Stimulated activated CD4-positive, alpha-beta T cell treated with anti-CD3 and anti-CD28 coated beads, Interleukin-2, amount 100 ng/mL, for 24 hours (primary cell): ENCODE measurements at regions not wholly inside any gene's neighbourhood (a gene's known extent, or its start where the extent isn't known, plus 50 kb on each side); places are given as distances from the start of the nearest gene placed in this dataset.

Experiments used
- DNase-seq, 2 donors: peaks; one replicate each; pipeline ENCODE4 v3.0.0-alpha.2; 2020

- DNase-seq: no peak
These were observed 680.0 kb downstream of the EPHA4 start for GRCh38 chr2:220892018-220892634.

- no peak for DNase-seq
These were observed 678.7 kb downstream of the EPHA4 start for GRCh38 chr2:220893411-220893810.

GRCh38 chr2:220894069-220894468, 678.0 kb downstream of the EPHA4 start:
- no peak for DNase-seq

GRCh38 chr2:220899492-220899891, 672.6 kb downstream of the EPHA4 start:
- DNase-seq: no peak

- no peak for DNase-seq
These were observed 668.1 kb downstream of the EPHA4 start for GRCh38 chr2:220904015-220904414.

- no peak for DNase-seq
These were observed 658.7 kb downstream of the EPHA4 start for GRCh38 chr2:220913384-220913783.

GRCh38 chr2:220915092-220915623, 656.9 kb downstream of the EPHA4 start:
- no peak for DNase-seq

- no peak for DNase-seq
These were observed 655.2 kb downstream of the EPHA4 start for GRCh38 chr2:220916931-220917330.

- no peak for DNase-seq
These were observed 641.6 kb downstream of the EPHA4 start for GRCh38 chr2:220930271-220931076.

GRCh38 chr2:220931491-220931890, 640.6 kb downstream of the EPHA4 start:
- DNase-seq: no peak

GRCh38 chr2:220932041-220932440, 640.1 kb downstream of the EPHA4 start:
- DNase-seq: no peak

GRCh38 chr2:220935789-220936321, 636.2 kb downstream of the EPHA4 start:
- no peak for DNase-seq

GRCh38 chr2:220936641-220937197, 635.4 kb downstream of the EPHA4 start:
- no peak for DNase-seq

- no peak for DNase-seq
These were observed 634.9 kb downstream of the EPHA4 start for GRCh38 chr2:220937245-220937644.

- DNase-seq: no peak
These were observed 631.5 kb downstream of the EPHA4 start for GRCh38 chr2:220940646-220941045.

- DNase-seq: no peak
These were observed 630.4 kb downstream of the EPHA4 start for GRCh38 chr2:220941683-220942082.

- DNase-seq: no peak
These were observed 625.6 kb downstream of the EPHA4 start for GRCh38 chr2:220946552-220946951.

GRCh38 chr2:220948579-220948978, 623.5 kb downstream of the EPHA4 start:
- no peak for DNase-seq

- no peak for DNase-seq
These were observed 622.6 kb downstream of the EPHA4 start for GRCh38 chr2:220949466-220949865.

- DNase-seq: no peak
These were observed 616.3 kb downstream of the EPHA4 start for GRCh38 chr2:220955776-220956175.

GRCh38 chr2:220956429-220956828, 615.7 kb downstream of the EPHA4 start:
- no peak for DNase-seq

- no peak for DNase-seq
These were observed 612.7 kb downstream of the EPHA4 start for GRCh38 chr2:220959391-220959802.

GRCh38 chr2:220961143-220961860, 610.8 kb downstream of the EPHA4 start:
- DNase-seq: no peak
